ENCODE measurements at regions not wholly inside any gene's neighbourhood (a gene's known extent, or its start where the extent isn't known, plus 50 kb on each side); places are given as distances from the start of the nearest gene placed in this dataset.

DNA sequence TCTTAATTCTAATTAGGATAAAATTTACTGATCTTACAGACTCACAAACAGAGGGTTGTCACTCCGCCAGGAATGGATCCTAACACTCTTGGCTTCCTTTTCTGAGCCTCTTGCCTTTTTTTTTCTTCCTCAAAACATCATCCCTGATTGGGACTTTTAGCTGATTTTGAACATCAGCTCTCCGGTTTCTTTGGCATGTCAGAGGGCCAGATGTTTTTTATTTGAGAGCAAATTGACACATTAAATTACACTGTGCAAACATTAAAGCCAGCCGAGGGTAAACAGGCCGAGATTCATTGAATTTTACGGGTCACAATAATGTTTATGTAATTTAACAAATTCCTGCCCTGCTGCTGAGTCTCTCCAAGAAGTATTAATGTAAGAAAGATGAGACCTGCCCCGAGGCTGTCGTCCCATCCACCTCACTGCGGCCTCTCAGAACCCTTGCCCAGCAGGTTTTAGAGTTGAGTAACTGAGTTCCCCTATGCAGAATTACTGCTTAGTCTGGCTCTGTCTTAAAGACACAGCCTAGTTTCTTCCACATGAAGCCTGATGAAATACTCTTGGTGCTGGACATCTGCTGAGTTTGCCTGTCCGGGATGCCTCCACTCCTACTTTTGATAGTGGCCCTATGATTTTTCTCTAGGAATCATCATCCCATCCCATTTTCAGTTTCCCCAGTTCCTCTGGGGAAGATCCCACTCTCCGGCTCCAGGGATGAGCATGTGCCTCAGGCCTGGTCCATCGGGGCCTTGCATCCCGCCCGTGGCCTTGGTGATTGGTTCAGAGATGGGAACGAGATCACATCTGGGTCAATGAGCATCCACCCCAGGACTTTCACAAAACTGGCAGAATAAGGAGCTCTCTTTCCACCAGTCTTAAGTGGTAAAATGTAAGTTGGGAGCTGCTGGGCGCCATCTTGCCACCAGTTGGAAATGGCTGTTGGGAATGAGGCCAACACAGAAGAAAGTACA lies 226.6 kb upstream of the TLE3 start:
- TF ChIP-seq, protein P1, sequence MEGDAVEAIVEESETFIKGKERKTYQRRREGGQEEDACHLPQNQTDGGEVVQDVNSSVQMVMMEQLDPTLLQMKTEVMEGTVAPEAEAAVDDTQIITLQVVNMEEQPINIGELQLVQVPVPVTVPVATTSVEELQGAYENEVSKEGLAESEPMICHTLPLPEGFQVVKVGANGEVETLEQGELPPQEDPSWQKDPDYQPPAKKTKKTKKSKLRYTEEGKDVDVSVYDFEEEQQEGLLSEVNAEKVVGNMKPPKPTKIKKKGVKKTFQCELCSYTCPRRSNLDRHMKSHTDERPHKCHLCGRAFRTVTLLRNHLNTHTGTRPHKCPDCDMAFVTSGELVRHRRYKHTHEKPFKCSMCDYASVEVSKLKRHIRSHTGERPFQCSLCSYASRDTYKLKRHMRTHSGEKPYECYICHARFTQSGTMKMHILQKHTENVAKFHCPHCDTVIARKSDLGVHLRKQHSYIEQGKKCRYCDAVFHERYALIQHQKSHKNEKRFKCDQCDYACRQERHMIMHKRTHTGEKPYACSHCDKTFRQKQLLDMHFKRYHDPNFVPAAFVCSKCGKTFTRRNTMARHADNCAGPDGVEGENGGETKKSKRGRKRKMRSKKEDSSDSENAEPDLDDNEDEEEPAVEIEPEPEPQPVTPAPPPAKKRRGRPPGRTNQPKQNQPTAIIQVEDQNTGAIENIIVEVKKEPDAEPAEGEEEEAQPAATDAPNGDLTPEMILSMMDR (IDR thresholded peaks at IDR 0.05), result no peak
- TF ChIP-seq POLR2A (IDR thresholded peaks at IDR 0.05), result no peak
